Neutrophil (primary cell): ENCODE measurements at regions not wholly inside any gene's neighbourhood (a gene's known extent, or its start where the extent isn't known, plus 50 kb on each side); places are given as distances from the start of the nearest gene placed in this dataset.

Source experiments
- H3K27ac ChIP-seq: fragments of 200-600 bp; sonication (generic); 2 replicates; pipeline ENCODE4 v1.5.1; 2016; ENCODE audit warnings: mild to moderate bottlenecking, moderate library complexity
- H3K27me3 ChIP-seq: fragments of 200-600 bp; sonication (generic); 2 replicates; pipeline ENCODE4 v1.6.0; 2016; ENCODE audit warnings: mild to moderate bottlenecking
- H3K36me3 ChIP-seq: fragments of 200-600 bp; sonication (generic); 2 replicates; pipeline ENCODE4 v1.5.1; 2017
- H3K4me1 ChIP-seq, 2 experiments: fragments of 200-600 bp in 1 of 2; sonication (generic) in 1 of 2; 1 replicate in 1 of 2; 2 replicates in 1 of 2; pipeline versions ENCODE4 v1.5.1 to v1.6.1; 2013 to 2016; ENCODE audit warnings: low read depth in 1 of 2, low read length in 1 of 2, mild to moderate bottlenecking in 1 of 2, moderate library complexity in 1 of 2; ENCODE audit not compliant: control insufficient read depth in 1 of 2, insufficient read depth in 1 of 2
- H3K4me3 ChIP-seq, 2 experiments: fragments of 200-600 bp in 1 of 2; sonication (generic) in 1 of 2; 1 replicate in 1 of 2; 2 replicates in 1 of 2; pipeline ENCODE4 v1.5.1; 2013 to 2016; ENCODE audit warnings: low read depth in 1 of 2, low read length in 1 of 2, mild to moderate bottlenecking in 1 of 2, moderate library complexity in 1 of 2
- H3K9me3 ChIP-seq: fragments of 200-600 bp; sonication (generic); 2 replicates; pipeline ENCODE4 v1.5.1; 2016
- TF ChIP-seq, protein P1 (sequence below): fragments of 200-600 bp; sonication (generic); IDR thresholded peaks from 2 replicates; pipeline ENCODE4 v1.5.1; 2016; ENCODE audit warnings: antibody characterized with exemption

DNA sequence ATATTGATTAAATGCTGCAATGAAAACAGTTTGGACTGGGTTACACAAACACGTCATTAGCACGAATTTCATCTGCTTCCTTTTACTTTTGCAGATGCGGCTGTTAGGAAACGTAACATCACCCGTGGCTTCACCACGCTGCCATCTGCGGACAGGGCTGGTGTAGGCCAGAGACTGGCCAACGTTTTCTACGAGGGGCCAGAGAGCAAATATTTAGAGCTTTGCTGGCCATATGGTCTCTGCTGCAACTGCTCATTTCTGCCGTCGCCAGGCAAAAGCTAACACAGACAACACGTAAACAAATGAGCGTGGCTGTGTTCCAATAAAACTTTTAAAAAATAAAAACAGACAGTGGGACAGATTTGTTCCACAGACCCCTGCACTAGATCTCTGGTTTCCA lies 96.6 kb downstream of the ENGASE start:
- no peak overlapping the region for H3K4me3 ChIP-seq
- H3K36me3 ChIP-seq: no peaks in the 10 kb centered on the region
- no peaks in the 10 kb centered on the region for H3K27me3 ChIP-seq
- TF ChIP-seq, protein P1, sequence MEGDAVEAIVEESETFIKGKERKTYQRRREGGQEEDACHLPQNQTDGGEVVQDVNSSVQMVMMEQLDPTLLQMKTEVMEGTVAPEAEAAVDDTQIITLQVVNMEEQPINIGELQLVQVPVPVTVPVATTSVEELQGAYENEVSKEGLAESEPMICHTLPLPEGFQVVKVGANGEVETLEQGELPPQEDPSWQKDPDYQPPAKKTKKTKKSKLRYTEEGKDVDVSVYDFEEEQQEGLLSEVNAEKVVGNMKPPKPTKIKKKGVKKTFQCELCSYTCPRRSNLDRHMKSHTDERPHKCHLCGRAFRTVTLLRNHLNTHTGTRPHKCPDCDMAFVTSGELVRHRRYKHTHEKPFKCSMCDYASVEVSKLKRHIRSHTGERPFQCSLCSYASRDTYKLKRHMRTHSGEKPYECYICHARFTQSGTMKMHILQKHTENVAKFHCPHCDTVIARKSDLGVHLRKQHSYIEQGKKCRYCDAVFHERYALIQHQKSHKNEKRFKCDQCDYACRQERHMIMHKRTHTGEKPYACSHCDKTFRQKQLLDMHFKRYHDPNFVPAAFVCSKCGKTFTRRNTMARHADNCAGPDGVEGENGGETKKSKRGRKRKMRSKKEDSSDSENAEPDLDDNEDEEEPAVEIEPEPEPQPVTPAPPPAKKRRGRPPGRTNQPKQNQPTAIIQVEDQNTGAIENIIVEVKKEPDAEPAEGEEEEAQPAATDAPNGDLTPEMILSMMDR: no peak
- H3K4me1 ChIP-seq: peaks cover 0 to 21% of the 10 kb centered on the region in 2 experiments
- no peak overlapping the region for H3K27ac ChIP-seq
- no peaks in the 10 kb centered on the region for H3K9me3 ChIP-seq

DNA sequence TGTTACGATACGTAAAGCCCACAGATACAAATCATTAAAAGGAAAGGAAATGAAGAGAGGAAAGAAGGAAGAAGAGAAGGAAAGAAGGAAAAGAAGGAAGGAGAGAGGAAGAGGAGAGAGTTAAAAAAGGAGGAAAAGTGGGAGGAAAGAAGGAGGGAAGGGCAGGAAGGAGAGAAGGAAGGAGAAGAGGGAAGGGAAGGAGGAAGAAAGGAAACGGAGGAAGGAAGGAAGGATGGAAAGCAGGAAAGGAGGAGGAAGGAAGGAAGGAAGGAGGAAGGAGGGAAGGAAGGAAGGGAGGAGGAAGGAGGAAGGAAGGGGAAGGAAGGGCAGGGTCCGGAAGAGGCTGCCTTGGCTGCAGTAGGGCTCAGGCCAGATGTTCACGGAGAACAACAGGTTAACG lies 95.2 kb downstream of the ENGASE start:
- Histone ChIP-seq H3K27me3 (no peaks in the 10 kb centered on the region), H3K36me3 (no peaks in the 10 kb centered on the region), H3K27ac (no peak overlapping the region), H3K9me3 (no peaks in the 10 kb centered on the region), H3K4me1 (peaks cover 0 to 21% of the 10 kb centered on the region in 2 experiments), H3K4me3 (no peak overlapping the region)
- TF ChIP-seq, protein P1: no peak

DNA sequence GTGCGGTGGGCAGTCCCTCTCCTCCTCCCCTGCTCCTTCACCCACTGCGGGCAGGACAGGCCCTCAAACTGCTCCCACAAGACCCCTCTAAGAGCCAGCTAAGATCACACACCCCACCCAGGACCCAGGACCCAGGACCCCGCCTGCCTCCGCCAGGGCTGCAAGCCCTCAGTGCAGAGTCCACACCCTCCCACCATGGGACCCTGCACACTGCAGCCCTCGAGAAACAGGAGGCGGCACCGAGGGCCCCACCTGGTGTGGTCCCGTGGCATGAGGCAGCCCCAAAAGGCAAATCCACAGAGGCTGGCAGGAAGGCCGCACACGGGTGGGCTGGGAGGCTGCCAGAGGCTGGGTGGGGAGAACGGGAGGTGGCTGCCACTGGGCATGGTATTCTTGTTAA lies 94.7 kb downstream of the ENGASE start:
- Histone ChIP-seq H3K27me3 (no peaks in the 10 kb centered on the region), H3K27ac (no peak overlapping the region), H3K9me3 (no peaks in the 10 kb centered on the region), H3K36me3 (no peaks in the 10 kb centered on the region), H3K4me3 (no peak overlapping the region), H3K4me1 (peaks cover 0 to 16% of the 10 kb centered on the region in 2 experiments)
- TF ChIP-seq, protein P1: no peak

DNA sequence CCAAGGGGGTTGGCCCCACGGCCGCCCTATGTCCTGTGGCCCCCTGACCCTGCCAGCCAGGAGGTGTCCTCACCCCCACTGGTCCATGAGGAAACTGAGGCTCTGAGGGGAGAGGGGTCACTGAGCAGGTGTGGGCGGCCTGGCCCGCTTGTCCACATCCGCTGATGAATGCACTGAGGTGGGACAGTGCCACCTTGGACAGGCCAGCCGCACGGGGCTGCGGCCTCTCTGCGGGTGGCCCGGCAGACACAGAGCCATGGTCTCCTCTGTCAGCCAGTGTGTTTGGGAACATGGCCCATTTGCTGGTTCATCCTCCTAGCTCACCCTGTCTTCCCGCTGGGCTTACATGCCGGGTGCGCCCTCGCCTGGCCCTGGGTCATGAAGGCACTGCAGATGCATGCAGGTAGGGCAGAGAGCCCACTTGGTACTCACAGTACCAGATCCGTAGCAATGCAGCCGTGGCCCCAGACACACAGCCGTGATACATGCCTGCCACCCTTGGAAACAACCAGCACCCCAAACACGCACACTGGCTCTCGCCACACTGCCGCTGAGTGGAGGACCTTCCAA lies 93.9 kb downstream of the ENGASE start:
- H3K36me3 ChIP-seq: no peaks in the 10 kb centered on the region
- H3K9me3 ChIP-seq: no peaks in the 10 kb centered on the region
- H3K4me3 ChIP-seq: no peak overlapping the region
- TF ChIP-seq, protein P1: no peak
- H3K4me1 ChIP-seq: peaks cover 0 to 15% of the 10 kb centered on the region in 2 experiments
- no peaks in the 10 kb centered on the region for H3K27me3 ChIP-seq
- no peak overlapping the region for H3K27ac ChIP-seq

DNA sequence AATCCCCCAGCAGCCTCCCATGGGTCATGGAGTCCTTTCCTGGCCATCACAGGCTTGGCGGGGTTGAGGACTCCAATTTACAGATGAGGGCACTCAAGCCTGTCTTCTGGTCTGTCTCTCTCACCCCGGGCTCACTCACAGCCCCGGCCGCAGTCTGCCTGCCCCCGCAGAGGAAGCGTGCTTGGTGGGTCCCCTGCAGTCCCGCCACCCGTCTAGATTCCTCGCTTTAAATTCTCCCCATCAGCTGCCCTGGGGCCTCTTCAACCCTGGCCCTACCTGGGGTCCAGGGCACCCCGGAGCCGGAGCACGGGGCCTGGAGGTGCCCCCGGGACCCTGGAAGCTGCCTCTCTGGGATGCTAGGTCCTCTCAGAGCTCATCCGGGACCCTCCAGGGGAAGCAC lies 92.9 kb downstream of the ENGASE start:
- Histone ChIP-seq H3K27ac (no peak overlapping the region), H3K4me3 (no peak overlapping the region), H3K36me3 (no peaks in the 10 kb centered on the region), H3K27me3 (no peaks in the 10 kb centered on the region), H3K9me3 (no peaks in the 10 kb centered on the region), H3K4me1 (peaks cover 0 to 15% of the 10 kb centered on the region in 2 experiments)
- TF ChIP-seq, protein P1: no peak
